Thyroid gland (tissue), 4 donors: ENCODE measurements at regions not wholly inside any gene's neighbourhood (a gene's known extent, or its start where the extent isn't known, plus 50 kb on each side); places are given as distances from the start of the nearest gene placed in this dataset.

ENCODE experiments used
- POLR2A ChIP-seq, 2 donors: fragments of 450-650 bp; IDR thresholded peaks; one replicate each; pipeline ENCODE4 v1.6.1; 2017; ENCODE audit warnings: antibody characterized with exemption in 2 of 2, mild to moderate bottlenecking in 2 of 2, moderate library complexity in 1 of 2
- TF ChIP-seq, protein P1 (sequence below), 6 experiments: fragments of 200-600 bp in 3 of 6; fragments of 450-650 bp in 3 of 6; sonication (generic) in 3 of 6; IDR thresholded peaks; one replicate each; pipeline ENCODE4 v1.5.1; 2016 to 2019; ENCODE audit warnings: antibody characterized with exemption in 6 of 6, mild to moderate bottlenecking in 2 of 6, inconsistent platforms in 1 of 6, moderate library complexity in 1 of 6

DNA sequence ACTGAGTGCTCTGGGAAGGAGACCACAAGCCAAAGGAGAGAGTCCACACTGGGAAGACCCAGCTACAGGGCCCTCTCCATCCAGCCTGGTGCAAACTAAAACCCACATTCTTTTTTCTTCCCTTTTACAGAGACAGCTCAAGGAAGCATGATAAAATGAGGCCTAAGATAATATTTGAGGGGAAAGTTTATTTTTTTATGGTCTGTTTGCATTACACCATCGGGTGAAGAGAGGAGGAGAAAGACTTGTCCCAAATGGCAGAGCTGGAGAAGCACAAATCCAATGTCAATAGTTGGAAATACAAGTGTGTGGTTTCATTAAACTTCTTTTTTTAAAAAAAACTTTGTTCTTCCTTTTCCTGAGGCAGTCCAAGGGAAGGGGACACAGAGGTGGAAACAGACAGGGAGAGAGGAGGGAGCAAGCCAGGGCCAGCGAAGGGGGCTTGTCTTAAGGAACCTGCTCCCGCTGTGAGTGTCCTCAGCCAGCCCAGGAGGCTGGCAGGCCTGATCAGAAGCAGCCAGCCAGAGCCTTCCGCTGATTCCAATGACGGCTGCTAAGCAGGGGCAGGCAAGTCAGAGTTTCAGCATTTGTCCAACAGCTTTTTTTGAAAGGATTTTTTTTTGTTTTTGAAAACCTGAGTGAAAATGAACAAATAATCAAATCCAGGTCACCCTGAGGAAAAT, 203.8 kb upstream of the SIX2 start:
- TF ChIP-seq POLR2A (IDR thresholded peaks at IDR 0.05): no peak
- TF ChIP-seq, protein P1, sequence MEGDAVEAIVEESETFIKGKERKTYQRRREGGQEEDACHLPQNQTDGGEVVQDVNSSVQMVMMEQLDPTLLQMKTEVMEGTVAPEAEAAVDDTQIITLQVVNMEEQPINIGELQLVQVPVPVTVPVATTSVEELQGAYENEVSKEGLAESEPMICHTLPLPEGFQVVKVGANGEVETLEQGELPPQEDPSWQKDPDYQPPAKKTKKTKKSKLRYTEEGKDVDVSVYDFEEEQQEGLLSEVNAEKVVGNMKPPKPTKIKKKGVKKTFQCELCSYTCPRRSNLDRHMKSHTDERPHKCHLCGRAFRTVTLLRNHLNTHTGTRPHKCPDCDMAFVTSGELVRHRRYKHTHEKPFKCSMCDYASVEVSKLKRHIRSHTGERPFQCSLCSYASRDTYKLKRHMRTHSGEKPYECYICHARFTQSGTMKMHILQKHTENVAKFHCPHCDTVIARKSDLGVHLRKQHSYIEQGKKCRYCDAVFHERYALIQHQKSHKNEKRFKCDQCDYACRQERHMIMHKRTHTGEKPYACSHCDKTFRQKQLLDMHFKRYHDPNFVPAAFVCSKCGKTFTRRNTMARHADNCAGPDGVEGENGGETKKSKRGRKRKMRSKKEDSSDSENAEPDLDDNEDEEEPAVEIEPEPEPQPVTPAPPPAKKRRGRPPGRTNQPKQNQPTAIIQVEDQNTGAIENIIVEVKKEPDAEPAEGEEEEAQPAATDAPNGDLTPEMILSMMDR (IDR thresholded peaks at IDR 0.05): no peak
